Stomach (tissue), 4 donors: ENCODE measurements at regions not wholly inside any gene's neighbourhood (a gene's known extent, or its start where the extent isn't known, plus 50 kb on each side); places are given as distances from the start of the nearest gene placed in this dataset.

Source experiments
- POLR2AphosphoS5 ChIP-seq, 3 donors: sonication (generic); formaldehyde crosslinking; IDR thresholded peaks; one replicate each; pipeline ENCODE4 v1.6.1; 2016; ENCODE audit warnings: antibody characterized with exemption in 3 of 3
- TF ChIP-seq, protein P1 (sequence below), 7 experiments: fragments of 450-650 bp in 4 of 7; fragments of 200-600 bp in 3 of 7; sonication (generic) in 3 of 7; IDR thresholded peaks; one replicate each; pipeline ENCODE4 v1.5.1; 2016 to 2019; ENCODE audit warnings: antibody characterized with exemption in 7 of 7, control low read depth in 2 of 7, mild to moderate bottlenecking in 1 of 7

DNA sequence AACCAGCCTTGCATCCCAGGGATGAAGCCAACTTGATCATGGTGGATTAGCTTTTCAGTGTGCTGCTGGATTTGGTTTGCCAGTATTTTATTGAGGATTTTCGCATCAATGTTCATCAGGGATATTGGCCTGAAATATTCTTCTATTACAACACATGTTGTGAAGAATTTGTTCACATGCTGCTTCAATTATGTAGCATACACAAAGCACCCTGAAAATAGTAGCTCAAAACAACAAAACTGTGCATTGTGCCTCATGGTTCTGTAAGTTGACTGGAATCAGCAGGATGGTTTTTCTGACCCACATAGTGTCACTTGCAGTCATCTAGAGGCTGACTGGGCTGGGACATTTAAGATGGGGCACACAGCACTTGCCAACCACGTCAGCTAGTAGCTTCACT is 193.9 kb downstream of the SYK start:
- TF ChIP-seq POLR2AphosphoS5 (IDR thresholded peaks at IDR 0.05), result no peak
- TF ChIP-seq, protein P1, sequence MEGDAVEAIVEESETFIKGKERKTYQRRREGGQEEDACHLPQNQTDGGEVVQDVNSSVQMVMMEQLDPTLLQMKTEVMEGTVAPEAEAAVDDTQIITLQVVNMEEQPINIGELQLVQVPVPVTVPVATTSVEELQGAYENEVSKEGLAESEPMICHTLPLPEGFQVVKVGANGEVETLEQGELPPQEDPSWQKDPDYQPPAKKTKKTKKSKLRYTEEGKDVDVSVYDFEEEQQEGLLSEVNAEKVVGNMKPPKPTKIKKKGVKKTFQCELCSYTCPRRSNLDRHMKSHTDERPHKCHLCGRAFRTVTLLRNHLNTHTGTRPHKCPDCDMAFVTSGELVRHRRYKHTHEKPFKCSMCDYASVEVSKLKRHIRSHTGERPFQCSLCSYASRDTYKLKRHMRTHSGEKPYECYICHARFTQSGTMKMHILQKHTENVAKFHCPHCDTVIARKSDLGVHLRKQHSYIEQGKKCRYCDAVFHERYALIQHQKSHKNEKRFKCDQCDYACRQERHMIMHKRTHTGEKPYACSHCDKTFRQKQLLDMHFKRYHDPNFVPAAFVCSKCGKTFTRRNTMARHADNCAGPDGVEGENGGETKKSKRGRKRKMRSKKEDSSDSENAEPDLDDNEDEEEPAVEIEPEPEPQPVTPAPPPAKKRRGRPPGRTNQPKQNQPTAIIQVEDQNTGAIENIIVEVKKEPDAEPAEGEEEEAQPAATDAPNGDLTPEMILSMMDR (IDR thresholded peaks at IDR 0.05), result no peak
